ENCODE measurements at regions not wholly inside any gene's neighbourhood (a gene's known extent, or its start where the extent isn't known, plus 50 kb on each side); places are given as distances from the start of the nearest gene placed in this dataset.

DNA sequence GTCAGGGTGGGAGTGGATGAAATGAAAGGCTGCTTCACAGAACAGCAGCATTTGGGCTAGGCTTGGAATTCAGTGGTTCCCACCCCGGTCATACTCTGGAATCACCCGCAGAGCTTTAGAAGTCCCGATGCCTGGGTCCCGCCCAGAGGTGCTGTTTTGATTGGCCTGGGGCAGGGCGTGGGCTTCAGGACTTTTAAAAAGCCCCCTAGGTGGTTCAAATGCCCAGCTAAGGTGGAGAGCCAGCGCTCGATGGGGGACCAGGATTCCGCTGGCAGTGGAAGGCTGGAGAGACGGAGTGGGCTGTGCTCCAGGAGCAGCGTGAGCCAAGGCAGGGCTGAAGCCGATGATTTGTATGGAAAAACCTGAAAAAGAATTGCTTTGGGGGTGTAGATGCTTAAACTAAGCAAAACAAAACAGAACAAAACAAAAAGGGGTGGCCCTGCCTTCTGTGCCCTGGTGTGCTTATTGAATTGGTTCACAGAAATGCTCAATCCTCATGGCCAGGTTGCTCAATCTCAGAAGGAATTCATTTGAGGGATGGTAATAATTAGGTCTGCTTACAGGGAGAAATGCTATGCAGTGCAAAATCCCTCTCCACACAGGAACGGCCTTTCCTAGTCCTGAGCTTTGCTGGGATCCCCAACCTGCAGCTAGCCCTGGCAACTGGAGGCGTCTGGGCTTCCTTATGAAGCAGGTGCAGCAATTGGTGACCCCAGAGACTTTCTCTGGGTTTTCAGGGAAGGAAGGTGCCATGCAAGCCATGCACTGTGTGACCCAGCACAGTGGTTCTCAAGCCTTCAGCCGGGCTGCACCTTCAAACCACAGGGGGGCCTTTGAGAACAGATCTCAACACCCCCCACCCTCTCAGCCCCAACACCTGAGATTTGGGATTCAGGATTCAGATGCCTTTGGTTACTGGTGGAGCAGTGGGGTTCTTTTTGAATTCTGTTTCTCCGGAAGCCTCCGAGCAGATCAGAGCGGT is 174.0 kb upstream of the ZNF618 start:
- TF ChIP-seq, protein P1, sequence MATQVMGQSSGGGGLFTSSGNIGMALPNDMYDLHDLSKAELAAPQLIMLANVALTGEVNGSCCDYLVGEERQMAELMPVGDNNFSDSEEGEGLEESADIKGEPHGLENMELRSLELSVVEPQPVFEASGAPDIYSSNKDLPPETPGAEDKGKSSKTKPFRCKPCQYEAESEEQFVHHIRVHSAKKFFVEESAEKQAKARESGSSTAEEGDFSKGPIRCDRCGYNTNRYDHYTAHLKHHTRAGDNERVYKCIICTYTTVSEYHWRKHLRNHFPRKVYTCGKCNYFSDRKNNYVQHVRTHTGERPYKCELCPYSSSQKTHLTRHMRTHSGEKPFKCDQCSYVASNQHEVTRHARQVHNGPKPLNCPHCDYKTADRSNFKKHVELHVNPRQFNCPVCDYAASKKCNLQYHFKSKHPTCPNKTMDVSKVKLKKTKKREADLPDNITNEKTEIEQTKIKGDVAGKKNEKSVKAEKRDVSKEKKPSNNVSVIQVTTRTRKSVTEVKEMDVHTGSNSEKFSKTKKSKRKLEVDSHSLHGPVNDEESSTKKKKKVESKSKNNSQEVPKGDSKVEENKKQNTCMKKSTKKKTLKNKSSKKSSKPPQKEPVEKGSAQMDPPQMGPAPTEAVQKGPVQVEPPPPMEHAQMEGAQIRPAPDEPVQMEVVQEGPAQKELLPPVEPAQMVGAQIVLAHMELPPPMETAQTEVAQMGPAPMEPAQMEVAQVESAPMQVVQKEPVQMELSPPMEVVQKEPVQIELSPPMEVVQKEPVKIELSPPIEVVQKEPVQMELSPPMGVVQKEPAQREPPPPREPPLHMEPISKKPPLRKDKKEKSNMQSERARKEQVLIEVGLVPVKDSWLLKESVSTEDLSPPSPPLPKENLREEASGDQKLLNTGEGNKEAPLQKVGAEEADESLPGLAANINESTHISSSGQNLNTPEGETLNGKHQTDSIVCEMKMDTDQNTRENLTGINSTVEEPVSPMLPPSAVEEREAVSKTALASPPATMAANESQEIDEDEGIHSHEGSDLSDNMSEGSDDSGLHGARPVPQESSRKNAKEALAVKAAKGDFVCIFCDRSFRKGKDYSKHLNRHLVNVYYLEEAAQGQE (IDR thresholded peaks at IDR 0.05; ENCODE audit: low read depth): no peak
- no peak for TF ChIP-seq TAF1 (IDR thresholded peaks at IDR 0.05; ENCODE audit: low read depth)
- no peak for TF ChIP-seq RAD21 (IDR thresholded peaks at IDR 0.05; ENCODE audit: low read depth)
- TF ChIP-seq EP300 (IDR thresholded peaks at IDR 0.05; ENCODE audit: borderline replicate concordance): 0 out of 2 replicates have a peak, but pooled peaks have one; percentile 15
- TF ChIP-seq CEBPB (IDR thresholded peaks at IDR 0.05): peak; percentile 73
- TF ChIP-seq, protein P2, sequence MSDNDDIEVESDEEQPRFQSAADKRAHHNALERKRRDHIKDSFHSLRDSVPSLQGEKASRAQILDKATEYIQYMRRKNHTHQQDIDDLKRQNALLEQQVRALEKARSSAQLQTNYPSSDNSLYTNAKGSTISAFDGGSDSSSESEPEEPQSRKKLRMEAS (IDR thresholded peaks at IDR 0.05): no peak
- TF ChIP-seq CREB1 (IDR thresholded peaks at IDR 0.05; ENCODE audit: low read depth): no peak
- TF ChIP-seq EGR1 (IDR thresholded peaks at IDR 0.05): no peak
- TF ChIP-seq FOXM1 (IDR thresholded peaks at IDR 0.05; ENCODE audit: borderline replicate concordance, low read depth): no peak
- no peak for TF ChIP-seq TEAD4 (IDR thresholded peaks at IDR 0.05)
- TF ChIP-seq, protein P3, sequence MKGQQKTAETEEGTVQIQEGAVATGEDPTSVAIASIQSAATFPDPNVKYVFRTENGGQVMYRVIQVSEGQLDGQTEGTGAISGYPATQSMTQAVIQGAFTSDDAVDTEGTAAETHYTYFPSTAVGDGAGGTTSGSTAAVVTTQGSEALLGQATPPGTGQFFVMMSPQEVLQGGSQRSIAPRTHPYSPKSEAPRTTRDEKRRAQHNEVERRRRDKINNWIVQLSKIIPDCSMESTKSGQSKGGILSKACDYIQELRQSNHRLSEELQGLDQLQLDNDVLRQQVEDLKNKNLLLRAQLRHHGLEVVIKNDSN (IDR thresholded peaks at IDR 0.05): no peak

Data from Ishikawa (cell line).